NT2/D1 (cell line): ENCODE measurements at regions not wholly inside any gene's neighbourhood (a gene's known extent, or its start where the extent isn't known, plus 50 kb on each side); places are given as distances from the start of the nearest gene placed in this dataset.

Source experiments
- YY1 ChIP-seq: IDR thresholded peaks from 2 replicates; pipeline ENCODE4 v1.6.1; 2011; ENCODE audit not compliant: insufficient read length, insufficient read depth
- ZNF274 ChIP-seq: IDR thresholded peaks from 2 replicates; pipeline ENCODE4 v1.6.1; 2011; ENCODE audit warnings: mild to moderate bottlenecking, low read depth, low read length

DNA sequence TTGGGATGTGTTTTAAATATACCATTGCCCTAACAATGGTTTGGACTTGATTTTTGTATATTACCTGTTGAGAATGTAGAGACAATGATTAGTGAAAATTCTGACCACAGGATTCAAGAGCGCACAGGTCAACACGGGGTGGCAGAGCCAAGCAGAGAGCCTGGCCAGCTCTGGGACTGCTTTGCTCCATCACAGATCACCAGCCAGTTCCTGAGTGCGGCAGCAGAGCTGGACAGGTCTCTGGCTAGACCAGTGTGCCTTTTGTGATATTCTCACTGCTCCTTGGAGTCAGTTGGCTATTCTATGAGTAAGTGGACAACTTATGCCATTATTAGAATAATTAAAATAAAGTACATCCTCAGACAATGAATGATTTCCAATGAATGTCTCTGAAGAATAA, 351.2 kb upstream of the ATP10A start:
- TF ChIP-seq ZNF274 (no peak), YY1 (no peak)
